Mammary epithelial cell (primary cell): ENCODE measurements at regions not wholly inside any gene's neighbourhood (a gene's known extent, or its start where the extent isn't known, plus 50 kb on each side); places are given as distances from the start of the nearest gene placed in this dataset.

Experiments
- CTCF ChIP-seq, 2 donors: IDR thresholded peaks in 1 of 2; conservative IDR thresholded peaks in 1 of 2; 2 replicates each; pipeline ENCODE4 v1.5.1; 2011 to 2012; ENCODE audit warnings: inconsistent platforms in 2 of 2, low read length in 2 of 2, mild to moderate bottlenecking in 2 of 2, control low read depth in 1 of 2, low read depth in 1 of 2; ENCODE audit not compliant: insufficient read depth in 1 of 2; ENCODE audit errors: extremely low read depth in 1 of 2
- EZH2 ChIP-seq: IDR thresholded peaks from 2 replicates; pipeline ENCODE4 v1.6.1; 2012; ENCODE audit warnings: low read length, inconsistent platforms, borderline replicate concordance

- no peak for TF ChIP-seq CTCF (conservative IDR thresholded peaks at IDR 0.05 in 1 of 2, IDR thresholded peaks at IDR 0.05 in 1 of 2; ENCODE audit: extremely low read depth in 1 of 2, insufficient read depth in 1 of 2, low read depth in 1 of 2, low read length in 2 of 2)
- TF ChIP-seq EZH2, result no peak
Measured at GRCh38 chr3:22732641-22733040, 470.5 kb upstream of the UBE2E2 start.
